ENCODE measurements at regions not wholly inside any gene's neighbourhood (a gene's known extent, or its start where the extent isn't known, plus 50 kb on each side); places are given as distances from the start of the nearest gene placed in this dataset.

GRCh38 chr14:58777541-58777979 is 139.8 kb downstream of the DACT1 start:
- intact Hi-C loops (cut with micrococcal nuclease; ENCODE audit: unreplicated experiment): no loop called here
- Histone ChIP-seq H3K79me2 (ENCODE audit: insufficient read depth, low read length) (no peaks in the 10 kb centered on the region), H3K9me3 (ENCODE audit: low read length) (no peaks in the 10 kb centered on the region; the same call in 1 of the 2 replicates), H2AFZ (ENCODE audit: low read length) (no peak overlapping the region), H3K36me3 (replicated peaks in 1 of 2; ENCODE audit: control insufficient read depth in 1 of 2, insufficient read depth in 2 of 2, low read length in 2 of 2) (no peaks in the 10 kb centered on the region), H4K20me1 (ENCODE audit: insufficient read depth, low read length) (no peaks in the 10 kb centered on the region), H3K4me1 (ENCODE audit: insufficient read depth, low read length) (no peaks in the 10 kb centered on the region), H3K27ac (ENCODE audit: extremely low read length, insufficient read depth, low read length) (no peak overlapping the region), H3K27me3 (ENCODE audit: control insufficient read depth in 1 of 2, insufficient read depth in 2 of 2, low read length in 2 of 2) (no peaks in the 10 kb centered on the region), H3K9ac (ENCODE audit: insufficient read depth, low read depth, low read length) (no peak overlapping the region), H3K4me3 (replicated peaks in 1 of 3; ENCODE audit: insufficient read depth in 1 of 3, low read depth in 2 of 3, low read length in 3 of 3) (no peak overlapping the region), H3K4me2 (ENCODE audit: low read depth, low read length) (no peak overlapping the region)
- DNase-seq (ENCODE audit: low spot score) (no peak), ATAC-seq (no peak), FAIRE-seq (no peak)
- POLR2A ChIA-PET: no interaction called here
- 6% methylated on average over 4 of the region's 7 CpGs for WGBS (ENCODE audit: low lambda C conversion rate)
- BruUV-seq (replicated peaks): no TSS peak
- in situ Hi-C loops (cut with HindIII; ENCODE audit: extremely low pct_ligation_motif_present, low pct_unique_long_range_greater_than_20kb): no loop called here
- CTCF ChIA-PET (ENCODE audit: low intra/inter-chr PET ratio, low total read pairs): no interaction called here
- TF ChIP-seq U2AF2 (IDR thresholded peaks at IDR 0.05; ENCODE audit: low read depth, low read length): no peak
- TF ChIP-seq JUND (CRISPR knock-in tag; IDR thresholded peaks at IDR 0.05): no peak
- TF ChIP-seq TERF1 (CRISPR knock-in tag; IDR thresholded peaks at IDR 0.05): no peak
- no peak for TF ChIP-seq ZNF510 (CRISPR knock-in tag; IDR thresholded peaks at IDR 0.05; ENCODE audit: low read depth)
- TF ChIP-seq HMG20A (CRISPR knock-in tag; IDR thresholded peaks at IDR 0.05; ENCODE audit: borderline replicate concordance): no peak
- no peak for TF ChIP-seq DNMT3B (CRISPR knock-in tag; conservative IDR thresholded peaks at IDR 0.05)
- no peak for TF ChIP-seq ZBTB25 (CRISPR knock-in tag; IDR thresholded peaks at IDR 0.05)
- TF ChIP-seq E2F5 (CRISPR knock-in tag; conservative IDR thresholded peaks at IDR 0.05): no peak
- TF ChIP-seq YEATS4 (CRISPR knock-in tag; IDR thresholded peaks at IDR 0.05; ENCODE audit: borderline replicate concordance): no peak
- no peak for TF ChIP-seq SMARCE1 (IDR thresholded peaks at IDR 0.05; ENCODE audit: borderline replicate concordance)
- TF ChIP-seq SOX6 (IDR thresholded peaks at IDR 0.05): no peak
- TF ChIP-seq SOX6 (CRISPR knock-in tag; IDR thresholded peaks at IDR 0.05): no peak
- TF ChIP-seq, protein P1, sequence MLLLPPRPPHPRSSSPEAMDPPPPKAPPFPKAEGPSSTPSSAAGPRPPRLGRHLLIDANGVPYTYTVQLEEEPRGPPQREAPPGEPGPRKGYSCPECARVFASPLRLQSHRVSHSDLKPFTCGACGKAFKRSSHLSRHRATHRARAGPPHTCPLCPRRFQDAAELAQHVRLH (CRISPR knock-in tag; IDR thresholded peaks at IDR 0.05; ENCODE audit: borderline replicate concordance, low read depth): no peak
- no peak for TF ChIP-seq ZNF776 (CRISPR knock-in tag; IDR thresholded peaks at IDR 0.05)
- TF ChIP-seq, protein P2, sequence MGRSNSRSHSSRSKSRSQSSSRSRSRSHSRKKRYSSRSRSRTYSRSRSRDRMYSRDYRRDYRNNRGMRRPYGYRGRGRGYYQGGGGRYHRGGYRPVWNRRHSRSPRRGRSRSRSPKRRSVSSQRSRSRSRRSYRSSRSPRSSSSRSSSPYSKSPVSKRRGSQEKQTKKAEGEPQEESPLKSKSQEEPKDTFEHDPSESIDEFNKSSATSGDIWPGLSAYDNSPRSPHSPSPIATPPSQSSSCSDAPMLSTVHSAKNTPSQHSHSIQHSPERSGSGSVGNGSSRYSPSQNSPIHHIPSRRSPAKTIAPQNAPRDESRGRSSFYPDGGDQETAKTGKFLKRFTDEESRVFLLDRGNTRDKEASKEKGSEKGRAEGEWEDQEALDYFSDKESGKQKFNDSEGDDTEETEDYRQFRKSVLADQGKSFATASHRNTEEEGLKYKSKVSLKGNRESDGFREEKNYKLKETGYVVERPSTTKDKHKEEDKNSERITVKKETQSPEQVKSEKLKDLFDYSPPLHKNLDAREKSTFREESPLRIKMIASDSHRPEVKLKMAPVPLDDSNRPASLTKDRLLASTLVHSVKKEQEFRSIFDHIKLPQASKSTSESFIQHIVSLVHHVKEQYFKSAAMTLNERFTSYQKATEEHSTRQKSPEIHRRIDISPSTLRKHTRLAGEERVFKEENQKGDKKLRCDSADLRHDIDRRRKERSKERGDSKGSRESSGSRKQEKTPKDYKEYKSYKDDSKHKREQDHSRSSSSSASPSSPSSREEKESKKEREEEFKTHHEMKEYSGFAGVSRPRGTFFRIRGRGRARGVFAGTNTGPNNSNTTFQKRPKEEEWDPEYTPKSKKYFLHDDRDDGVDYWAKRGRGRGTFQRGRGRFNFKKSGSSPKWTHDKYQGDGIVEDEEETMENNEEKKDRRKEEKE (IDR thresholded peaks at IDR 0.05): no peak
- TF ChIP-seq, protein P3, sequence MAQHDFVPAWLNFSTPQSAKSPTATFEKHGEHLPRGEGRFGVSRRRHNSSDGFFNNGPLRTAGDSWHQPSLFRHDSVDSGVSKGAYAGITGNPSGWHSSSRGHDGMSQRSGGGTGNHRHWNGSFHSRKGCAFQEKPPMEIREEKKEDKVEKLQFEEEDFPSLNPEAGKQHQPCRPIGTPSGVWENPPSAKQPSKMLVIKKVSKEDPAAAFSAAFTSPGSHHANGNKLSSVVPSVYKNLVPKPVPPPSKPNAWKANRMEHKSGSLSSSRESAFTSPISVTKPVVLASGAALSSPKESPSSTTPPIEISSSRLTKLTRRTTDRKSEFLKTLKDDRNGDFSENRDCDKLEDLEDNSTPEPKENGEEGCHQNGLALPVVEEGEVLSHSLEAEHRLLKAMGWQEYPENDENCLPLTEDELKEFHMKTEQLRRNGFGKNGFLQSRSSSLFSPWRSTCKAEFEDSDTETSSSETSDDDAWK (CRISPR knock-in tag; IDR thresholded peaks at IDR 0.05): no peak
- no peak for TF ChIP-seq ZFP90 (CRISPR knock-in tag; IDR thresholded peaks at IDR 0.05; ENCODE audit: borderline replicate concordance)

All from HepG2 (cell line).